ENCODE measurements at regions not wholly inside any gene's neighbourhood (a gene's known extent, or its start where the extent isn't known, plus 50 kb on each side); places are given as distances from the start of the nearest gene placed in this dataset.

DNA sequence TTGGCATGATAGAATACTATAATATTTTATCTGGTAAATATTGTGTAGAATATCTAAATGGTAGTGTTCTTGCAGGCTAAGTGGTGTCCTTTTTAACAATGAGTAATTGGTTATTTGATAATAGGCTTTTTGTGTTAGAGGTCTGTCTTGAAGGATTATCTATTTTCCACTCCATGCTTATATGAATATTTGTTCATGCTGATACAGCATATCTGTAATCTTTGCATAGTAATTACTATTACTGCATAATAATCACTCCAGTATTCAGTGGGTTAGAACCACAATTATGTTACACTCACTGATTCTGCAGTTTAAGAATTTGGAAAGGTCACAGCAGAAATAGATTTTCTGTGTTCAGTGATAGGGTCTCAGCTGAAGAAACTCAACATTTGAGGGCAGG is 1229.9 kb downstream of the MAT2B start:
- no peak for TF ChIP-seq POLR2A (IDR thresholded peaks at IDR 0.05)
- TF ChIP-seq, protein P1, sequence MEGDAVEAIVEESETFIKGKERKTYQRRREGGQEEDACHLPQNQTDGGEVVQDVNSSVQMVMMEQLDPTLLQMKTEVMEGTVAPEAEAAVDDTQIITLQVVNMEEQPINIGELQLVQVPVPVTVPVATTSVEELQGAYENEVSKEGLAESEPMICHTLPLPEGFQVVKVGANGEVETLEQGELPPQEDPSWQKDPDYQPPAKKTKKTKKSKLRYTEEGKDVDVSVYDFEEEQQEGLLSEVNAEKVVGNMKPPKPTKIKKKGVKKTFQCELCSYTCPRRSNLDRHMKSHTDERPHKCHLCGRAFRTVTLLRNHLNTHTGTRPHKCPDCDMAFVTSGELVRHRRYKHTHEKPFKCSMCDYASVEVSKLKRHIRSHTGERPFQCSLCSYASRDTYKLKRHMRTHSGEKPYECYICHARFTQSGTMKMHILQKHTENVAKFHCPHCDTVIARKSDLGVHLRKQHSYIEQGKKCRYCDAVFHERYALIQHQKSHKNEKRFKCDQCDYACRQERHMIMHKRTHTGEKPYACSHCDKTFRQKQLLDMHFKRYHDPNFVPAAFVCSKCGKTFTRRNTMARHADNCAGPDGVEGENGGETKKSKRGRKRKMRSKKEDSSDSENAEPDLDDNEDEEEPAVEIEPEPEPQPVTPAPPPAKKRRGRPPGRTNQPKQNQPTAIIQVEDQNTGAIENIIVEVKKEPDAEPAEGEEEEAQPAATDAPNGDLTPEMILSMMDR (IDR thresholded peaks at IDR 0.05): no peak

Measured in thyroid gland (tissue), 4 donors.